GM21360 (cell line): ENCODE measurements at regions not wholly inside any gene's neighbourhood (a gene's known extent, or its start where the extent isn't known, plus 50 kb on each side); places are given as distances from the start of the nearest gene placed in this dataset.

ENCODE experiments used
- ATAC-seq: cut with Tn5 transposase; IDR thresholded peaks from one replicate; pipeline ENCODE4 v1.9.1; 2021; ENCODE audit warnings: mild to moderate bottlenecking, moderate library complexity; ENCODE audit not compliant: unreplicated experiment

GRCh38 chr2:149972066-149972465 is 384.5 kb upstream of the MMADHC start:
- no peak for ATAC-seq

GRCh38 chr2:149954981-149955600 is 367.5 kb upstream of the MMADHC start:
- no peak for ATAC-seq

GRCh38 chr2:149953627-149954026 is 366.1 kb upstream of the MMADHC start:
- no peak for ATAC-seq

- ATAC-seq, result no peak
These were observed 343.9 kb upstream of the MMADHC start for GRCh38 chr2:149931486-149931885.

- no peak for ATAC-seq
These were observed 340.4 kb upstream of the MMADHC start for GRCh38 chr2:149928011-149928410.

GRCh38 chr2:149926149-149926548 is 338.6 kb upstream of the MMADHC start:
- no peak for ATAC-seq

- no peak for ATAC-seq
These were observed 337.1 kb upstream of the MMADHC start for GRCh38 chr2:149924549-149925213.

GRCh38 chr2:149924028-149924427 is 336.5 kb upstream of the MMADHC start:
- ATAC-seq, result no peak

- ATAC-seq, result no peak
These were observed 334.5 kb upstream of the MMADHC start for GRCh38 chr2:149921911-149922616.

GRCh38 chr2:149920389-149920788 is 332.8 kb upstream of the MMADHC start:
- no peak for ATAC-seq

- ATAC-seq, result no peak
These were observed 327.6 kb upstream of the MMADHC start for GRCh38 chr2:149915151-149915550.

- no peak for ATAC-seq
These were observed 321.4 kb upstream of the MMADHC start for GRCh38 chr2:149908726-149909683.

GRCh38 chr2:149906886-149907285 is 319.3 kb upstream of the MMADHC start:
- no peak for ATAC-seq

- ATAC-seq, result no peak
These were observed 317.0 kb upstream of the MMADHC start for GRCh38 chr2:149904352-149905175.

- ATAC-seq, result no peak
These were observed 316.1 kb upstream of the MMADHC start for GRCh38 chr2:149903626-149904025.

GRCh38 chr2:149902081-149902480 is 314.5 kb upstream of the MMADHC start:
- no peak for ATAC-seq

GRCh38 chr2:149901231-149901859 is 313.8 kb upstream of the MMADHC start:
- ATAC-seq, result no peak

- ATAC-seq, result no peak
These were observed 311.8 kb upstream of the MMADHC start for GRCh38 chr2:149899390-149899789.

GRCh38 chr2:149894760-149895159 is 307.2 kb upstream of the MMADHC start:
- no peak for ATAC-seq

- no peak for ATAC-seq
These were observed 306.7 kb upstream of the MMADHC start for GRCh38 chr2:149894226-149894625.
